HG02943 (cell line): ENCODE measurements at regions not wholly inside any gene's neighbourhood (a gene's known extent, or its start where the extent isn't known, plus 50 kb on each side); places are given as distances from the start of the nearest gene placed in this dataset.
"Not testable (repeated sequence)": the region's sequence is repeated elsewhere in the genome, so short reads cannot be mapped to it uniquely, and the experiment has no call there.

Experiments used
- ATAC-seq: cut with Tn5 transposase; IDR thresholded peaks from one replicate; pipeline ENCODE4 v1.9.1; 2021; ENCODE audit warnings: mild to moderate bottlenecking, low read depth, moderate library complexity; ENCODE audit not compliant: unreplicated experiment

GRCh38 chr13:21260561-21261290 is 84.3 kb downstream of the MRPL57 start:
- not testable (repeated sequence) for ATAC-seq

GRCh38 chr13:21261487-21262216 is 85.2 kb downstream of the MRPL57 start:
- ATAC-seq = not testable (repeated sequence)

GRCh38 chr13:21263909-21264308 is 87.5 kb downstream of the MRPL57 start:
- not testable (repeated sequence) for ATAC-seq

GRCh38 chr13:21268485-21268884 is 92.0 kb downstream of the MRPL57 start:
- not testable (repeated sequence) for ATAC-seq

GRCh38 chr13:21272439-21272838 is 96.0 kb downstream of the MRPL57 start:
- ATAC-seq = not testable (repeated sequence)

GRCh38 chr13:21274457-21274856 is 98.0 kb downstream of the MRPL57 start:
- not testable (repeated sequence) for ATAC-seq

- no peak for ATAC-seq
Observed at GRCh38 chr13:21282065-21282464, 105.6 kb downstream of the MRPL57 start.

GRCh38 chr13:21287331-21287907 is 111.0 kb downstream of the MRPL57 start:
- ATAC-seq = no peak

GRCh38 chr13:21289475-21289874 is 113.0 kb downstream of the MRPL57 start:
- no peak for ATAC-seq

- not testable (repeated sequence) for ATAC-seq
Observed at GRCh38 chr13:21290442-21291002, 114.1 kb downstream of the MRPL57 start.

GRCh38 chr13:21291840-21292239 is 115.4 kb downstream of the MRPL57 start:
- no peak for ATAC-seq

GRCh38 chr13:21296991-21297390 is 120.5 kb downstream of the MRPL57 start:
- not testable (repeated sequence) for ATAC-seq

- ATAC-seq = no peak
Observed at GRCh38 chr13:21297447-21297846, 121.0 kb downstream of the MRPL57 start.

GRCh38 chr13:21297914-21298831 is 121.7 kb downstream of the MRPL57 start:
- peak; percentile 94 for ATAC-seq

- ATAC-seq = no peak
Observed at GRCh38 chr13:21304256-21304655, 127.8 kb downstream of the MRPL57 start.

- ATAC-seq = not testable (repeated sequence)
Observed at GRCh38 chr13:21306300-21307073, 130.0 kb downstream of the MRPL57 start.

- ATAC-seq = not testable (repeated sequence)
Observed at GRCh38 chr13:21307158-21307557, 130.7 kb downstream of the MRPL57 start.

- ATAC-seq = no peak
Observed at GRCh38 chr13:21308906-21309305, 132.4 kb downstream of the MRPL57 start.

- ATAC-seq = no peak
Observed at GRCh38 chr13:21309542-21310172, 133.2 kb downstream of the MRPL57 start.
